Progenitor cell of endocrine pancreas (in vitro differentiated cells): ENCODE measurements at regions not wholly inside any gene's neighbourhood (a gene's known extent, or its start where the extent isn't known, plus 50 kb on each side); places are given as distances from the start of the nearest gene placed in this dataset.

Source experiments
- DNase-seq: peaks from one replicate; pipeline ENCODE4 v3.0.0; 2021; ENCODE audit warnings: low spot score; ENCODE audit not compliant: unreplicated experiment
- H3K27ac Mint-ChIP-seq: 2 replicates; pipeline ENCODE4 v1.8.0; 2021; ENCODE audit warnings: mild to moderate bottlenecking, moderate library complexity, mixed read lengths
- H3K27me3 Mint-ChIP-seq: 2 replicates; pipeline ENCODE4 v1.8.0; 2021; ENCODE audit warnings: mixed read lengths
- H3K36me3 Mint-ChIP-seq: 2 replicates; pipeline ENCODE4 v1.8.0; 2022; ENCODE audit warnings: mixed read lengths; ENCODE audit not compliant: insufficient read depth
- H3K4me1 Mint-ChIP-seq: 2 replicates; pipeline ENCODE4 v1.8.0; 2021; ENCODE audit warnings: low read depth, mixed read lengths
- H3K4me3 Mint-ChIP-seq: 2 replicates; pipeline ENCODE4 v1.8.0; 2021; ENCODE audit warnings: low read depth, mild to moderate bottlenecking, moderate library complexity, mixed read lengths
- H3K9me3 Mint-ChIP-seq: 2 replicates; pipeline ENCODE4 v1.8.0; 2021; ENCODE audit warnings: low read depth, mixed read lengths
- TF ChIP-seq, protein P1 (sequence below): fragments of 200-600 bp; sonication (generic); IDR thresholded peaks from one replicate; pipeline ENCODE4 v1.5.0; 2021; ENCODE audit warnings: antibody characterized with exemption, mild to moderate bottlenecking; ENCODE audit not compliant: unreplicated experiment

GRCh38 chr4:123984886-123985285 lies 588.3 kb downstream of the SPRY1 start:
- Mint-ChIP-seq H3K36me3 (no peaks in the 10 kb centered on the region), H3K27me3 (no peaks in the 10 kb centered on the region), H3K4me3 (no peak overlapping the region), H3K4me1 (no peaks in the 10 kb centered on the region), H3K27ac (no peak overlapping the region), H3K9me3 (peaks cover 11% of the 10 kb centered on the region)
- TF ChIP-seq, protein P1, sequence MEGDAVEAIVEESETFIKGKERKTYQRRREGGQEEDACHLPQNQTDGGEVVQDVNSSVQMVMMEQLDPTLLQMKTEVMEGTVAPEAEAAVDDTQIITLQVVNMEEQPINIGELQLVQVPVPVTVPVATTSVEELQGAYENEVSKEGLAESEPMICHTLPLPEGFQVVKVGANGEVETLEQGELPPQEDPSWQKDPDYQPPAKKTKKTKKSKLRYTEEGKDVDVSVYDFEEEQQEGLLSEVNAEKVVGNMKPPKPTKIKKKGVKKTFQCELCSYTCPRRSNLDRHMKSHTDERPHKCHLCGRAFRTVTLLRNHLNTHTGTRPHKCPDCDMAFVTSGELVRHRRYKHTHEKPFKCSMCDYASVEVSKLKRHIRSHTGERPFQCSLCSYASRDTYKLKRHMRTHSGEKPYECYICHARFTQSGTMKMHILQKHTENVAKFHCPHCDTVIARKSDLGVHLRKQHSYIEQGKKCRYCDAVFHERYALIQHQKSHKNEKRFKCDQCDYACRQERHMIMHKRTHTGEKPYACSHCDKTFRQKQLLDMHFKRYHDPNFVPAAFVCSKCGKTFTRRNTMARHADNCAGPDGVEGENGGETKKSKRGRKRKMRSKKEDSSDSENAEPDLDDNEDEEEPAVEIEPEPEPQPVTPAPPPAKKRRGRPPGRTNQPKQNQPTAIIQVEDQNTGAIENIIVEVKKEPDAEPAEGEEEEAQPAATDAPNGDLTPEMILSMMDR, result no peak
- DNase-seq, result no peak

DNA sequence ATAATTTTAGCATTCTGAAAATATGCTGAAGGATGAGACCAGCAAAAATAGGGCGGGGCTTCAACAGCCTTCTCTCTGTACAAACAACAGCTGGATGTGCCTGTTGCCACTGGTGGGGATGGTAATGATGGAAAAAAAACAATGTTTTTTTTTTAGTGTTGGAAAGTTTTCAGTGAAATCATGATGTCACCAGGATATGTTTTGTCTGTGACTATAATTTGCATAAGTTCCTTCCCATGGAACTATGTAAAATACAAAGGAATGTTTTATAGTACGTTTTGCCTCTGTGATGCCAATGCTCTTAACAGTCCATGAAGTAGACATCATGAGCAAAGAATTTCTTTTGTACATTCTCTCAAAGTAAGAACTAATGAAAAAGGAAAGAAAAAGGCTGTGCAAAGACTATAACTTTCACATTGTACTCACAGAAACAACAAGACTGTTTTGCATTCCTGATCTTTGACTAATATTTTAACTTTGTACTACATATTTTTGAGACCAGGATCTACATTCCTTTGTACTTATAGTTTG lies 589.7 kb downstream of the SPRY1 start:
- Mint-ChIP-seq H3K27ac (no peak overlapping the region), H3K27me3 (no peaks in the 10 kb centered on the region), H3K4me1 (no peaks in the 10 kb centered on the region), H3K4me3 (no peak overlapping the region), H3K36me3 (no peaks in the 10 kb centered on the region), H3K9me3 (peaks cover 8% of the 10 kb centered on the region)
- TF ChIP-seq, protein P1, result no peak
- no peak for DNase-seq

DNA sequence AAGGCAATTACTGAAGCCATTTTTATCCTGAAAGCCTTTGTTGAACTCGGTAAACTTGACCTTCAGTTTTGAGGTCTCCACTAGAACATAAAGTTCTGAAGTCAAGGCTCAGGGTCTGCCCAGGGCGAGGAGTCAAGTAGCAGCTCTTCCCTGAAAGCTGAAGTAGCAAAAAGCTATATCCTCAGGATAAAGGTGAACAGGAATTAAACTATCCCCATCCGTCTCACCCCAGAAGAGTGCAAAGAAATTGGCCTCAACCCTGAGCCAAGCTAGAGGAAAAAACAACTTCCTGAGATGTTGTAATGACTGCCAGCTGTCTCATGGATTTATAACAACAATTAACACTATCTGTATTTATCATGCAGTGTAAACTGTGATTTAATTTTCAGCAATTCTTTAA lies 590.8 kb downstream of the SPRY1 start:
- TF ChIP-seq, protein P1, result no peak
- Mint-ChIP-seq H3K36me3 (no peaks in the 10 kb centered on the region), H3K9me3 (peaks cover 15% of the 10 kb centered on the region), H3K27me3 (no peaks in the 10 kb centered on the region), H3K27ac (no peak overlapping the region), H3K4me1 (no peaks in the 10 kb centered on the region), H3K4me3 (no peak overlapping the region)
- DNase-seq, result no peak

DNA sequence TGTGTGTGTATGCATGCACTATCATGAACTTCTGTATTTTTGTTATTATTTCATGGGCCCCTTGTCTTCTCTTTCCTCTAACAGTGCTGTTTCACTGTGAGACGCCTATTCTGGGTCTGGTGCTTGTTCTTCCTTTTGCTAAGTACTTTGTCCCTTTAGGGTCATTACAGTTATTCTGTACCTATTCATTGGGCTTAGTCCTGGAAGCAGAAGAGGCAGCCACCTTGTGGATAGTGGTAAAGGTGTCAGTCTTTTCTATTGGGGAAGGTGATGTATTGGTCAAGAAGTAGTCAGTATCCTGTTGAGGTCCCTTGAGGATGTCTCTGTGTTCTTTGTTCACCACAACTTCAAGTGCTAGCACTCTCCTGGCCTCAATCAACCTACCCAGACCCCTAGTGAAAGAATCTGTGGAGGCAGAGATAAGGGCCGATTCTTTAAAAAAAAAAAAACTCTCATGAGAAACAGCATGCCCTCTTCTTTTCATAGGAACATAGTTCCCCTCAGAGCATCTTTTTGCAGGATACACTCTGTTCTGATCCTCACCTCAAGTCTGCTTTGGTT lies 593.8 kb downstream of the SPRY1 start:
- DNase-seq, result no peak
- Mint-ChIP-seq H3K36me3 (no peaks in the 10 kb centered on the region), H3K27me3 (no peaks in the 10 kb centered on the region), H3K9me3 (peaks cover 7% of the 10 kb centered on the region), H3K4me1 (no peaks in the 10 kb centered on the region), H3K27ac (no peak overlapping the region), H3K4me3 (no peak overlapping the region)
- TF ChIP-seq, protein P1, result no peak

DNA sequence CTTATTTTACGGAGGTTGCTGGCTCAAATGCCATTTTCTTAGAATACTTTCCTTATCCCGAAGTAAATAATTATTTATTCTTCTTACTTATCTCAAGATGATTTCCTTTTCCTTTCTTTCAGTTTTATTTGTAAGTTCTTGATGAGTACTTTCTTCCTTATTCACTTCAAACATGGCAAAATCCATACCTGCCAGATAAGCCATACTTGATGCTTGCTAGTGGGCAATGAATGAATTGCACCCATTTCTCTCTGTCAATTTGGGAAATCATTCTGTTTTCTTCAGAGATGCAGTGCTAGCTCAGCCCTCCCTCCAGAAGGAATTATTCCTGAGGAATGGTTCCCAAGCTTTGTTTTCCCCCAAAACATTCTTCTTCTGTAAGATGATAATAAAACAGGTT lies 598.3 kb downstream of the SPRY1 start:
- Mint-ChIP-seq H3K27ac (no peak overlapping the region), H3K36me3 (no peaks in the 10 kb centered on the region), H3K4me3 (no peak overlapping the region), H3K9me3 (peaks cover 7% of the 10 kb centered on the region), H3K4me1 (no peaks in the 10 kb centered on the region), H3K27me3 (no peaks in the 10 kb centered on the region)
- DNase-seq, result no peak
- TF ChIP-seq, protein P1, result peak; percentile 41
